ENCODE measurements at regions not wholly inside any gene's neighbourhood (a gene's known extent, or its start where the extent isn't known, plus 50 kb on each side); places are given as distances from the start of the nearest gene placed in this dataset.

- TF ChIP-seq ZNF280D (tag by site-specific recombination; IDR thresholded peaks at IDR 0.05) (0 out of 2 replicates have a peak, but pooled peaks have one; percentile 9), MEIS1 (CRISPR knock-in tag; IDR thresholded peaks at IDR 0.05; ENCODE audit: borderline replicate concordance) (peak; percentile 93; the same call in 1 of the 2 replicates), PRDM4 (tag by site-specific recombination; IDR thresholded peaks at IDR 0.05) (peak; percentile 85), ZNF10 (tag by site-specific recombination; IDR thresholded peaks at IDR 0.05) (peak; percentile 73), ZNF529 (tag by site-specific recombination; IDR thresholded peaks at IDR 0.05; ENCODE audit: insufficient replicate concordance) (no peak), ZNF146 (tag by site-specific recombination; IDR thresholded peaks at IDR 0.05) (peak; percentile 39), ZNF488 (tag by site-specific recombination; IDR thresholded peaks at IDR 0.05) (0 out of 2 replicates have a peak, but pooled peaks have one; percentile 37), HOXC10 (CRISPR knock-in tag; IDR thresholded peaks at IDR 0.05) (no peak), ZNF112 (tag by site-specific recombination; IDR thresholded peaks at IDR 0.05) (no peak), ZNF837 (tag by site-specific recombination; IDR thresholded peaks at IDR 0.05) (no peak), ZBTB11 (tag by site-specific recombination; conservative IDR thresholded peaks at IDR 0.05; ENCODE audit: low read depth) (no peak), ZNF114 (tag by site-specific recombination; IDR thresholded peaks at IDR 0.05) (no peak), BCL11A (tag by site-specific recombination; IDR thresholded peaks at IDR 0.05; ENCODE audit: low read depth) (peak; percentile 83), REST (tag by site-specific recombination; IDR thresholded peaks at IDR 0.05) (no peak), ZIC2 (tag by site-specific recombination; IDR thresholded peaks at IDR 0.05) (peak; percentile 97), WT1 (tag by site-specific recombination; IDR thresholded peaks at IDR 0.05) (peak; percentile 87), ATF2 (tag by site-specific recombination; IDR thresholded peaks at IDR 0.05; ENCODE audit: low read depth) (no peak), ZNF140 (tag by site-specific recombination; IDR thresholded peaks at IDR 0.05) (no peak), KLF17 (tag by site-specific recombination; IDR thresholded peaks at IDR 0.05) (peak; percentile 95), ZNF544 (tag by site-specific recombination; IDR thresholded peaks at IDR 0.05) (no peak), ZNF600 (tag by site-specific recombination; IDR thresholded peaks at IDR 0.05) (peak; percentile 50), ZFP69B (tag by site-specific recombination; IDR thresholded peaks at IDR 0.05) (0 out of 2 replicates have a peak, but pooled peaks have one; percentile 21)
These were observed 173.1 kb upstream of the GALNT2 start (continued) for GRCh38 chr1:229893762-229894444.

All from HEK293 (cell line).